Dedifferentiated amniotic fluid mesenchymal stem cell (primary cell): ENCODE measurements at regions not wholly inside any gene's neighbourhood (a gene's known extent, or its start where the extent isn't known, plus 50 kb on each side); places are given as distances from the start of the nearest gene placed in this dataset.

Experiments used
- DNase-seq: peaks from one replicate; pipeline ENCODE4 v3.0.0-alpha.2; 2016; ENCODE audit errors: extremely low spot score

DNA sequence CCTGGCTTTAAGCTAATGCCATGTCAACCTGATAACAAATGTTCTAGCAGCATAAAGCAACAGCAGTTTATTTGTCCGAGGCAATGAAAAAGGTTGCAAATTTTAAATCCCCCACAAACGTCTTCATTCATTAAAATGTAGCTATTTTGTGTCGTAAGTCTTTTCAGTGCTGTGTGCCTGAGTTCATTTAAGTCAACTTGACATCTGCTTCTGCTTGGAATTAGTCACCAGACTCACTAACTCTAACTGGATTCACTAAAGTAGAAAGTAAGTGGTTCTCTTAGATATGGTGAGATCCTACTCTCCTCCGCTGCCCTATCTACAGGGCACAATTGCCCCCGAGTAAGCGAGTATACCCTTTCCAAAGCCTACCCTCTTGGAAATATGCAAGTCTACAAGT lies 118.4 kb upstream of the CHRM3 start:
- DNase-seq: no peak

DNA sequence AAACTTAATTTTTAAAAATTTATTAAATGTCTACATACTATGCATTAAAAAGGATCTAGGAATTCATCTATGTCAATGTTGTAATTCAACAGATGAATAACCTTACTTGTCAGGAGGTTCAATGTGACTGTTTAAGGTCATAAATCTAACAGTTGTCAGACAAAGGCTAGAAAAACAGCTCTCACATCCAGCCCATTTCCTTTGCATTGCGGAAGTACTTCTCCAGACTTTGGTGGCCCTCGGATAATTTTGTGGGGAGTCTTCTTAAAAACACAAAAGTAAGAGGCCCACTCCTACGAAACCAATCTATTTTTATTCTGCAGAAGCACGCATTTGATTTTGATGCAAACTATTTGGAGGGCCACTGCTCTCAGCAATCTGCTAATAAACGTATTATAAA lies 122.6 kb upstream of the CHRM3 start:
- no peak for DNase-seq

DNA sequence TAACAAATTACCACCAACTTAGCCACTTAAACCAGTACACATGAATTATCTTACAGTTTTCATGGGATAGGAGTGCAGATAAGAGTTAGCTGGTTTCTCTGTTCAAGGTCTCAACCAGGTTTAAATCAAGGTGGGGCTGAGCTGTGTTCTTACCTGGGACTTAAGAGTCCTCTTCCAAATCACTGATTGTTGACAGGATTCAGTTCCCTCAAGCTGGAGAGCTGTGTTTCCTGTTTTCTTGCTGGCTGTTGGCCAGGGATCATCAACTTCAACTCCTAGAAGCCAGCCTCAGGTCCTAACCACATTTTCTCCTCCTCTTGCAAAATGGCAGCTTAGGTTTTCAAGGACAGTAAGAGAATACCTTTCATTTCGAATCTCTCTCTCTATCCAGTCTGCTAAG lies 123.8 kb upstream of the CHRM3 start:
- no peak for DNase-seq

DNA sequence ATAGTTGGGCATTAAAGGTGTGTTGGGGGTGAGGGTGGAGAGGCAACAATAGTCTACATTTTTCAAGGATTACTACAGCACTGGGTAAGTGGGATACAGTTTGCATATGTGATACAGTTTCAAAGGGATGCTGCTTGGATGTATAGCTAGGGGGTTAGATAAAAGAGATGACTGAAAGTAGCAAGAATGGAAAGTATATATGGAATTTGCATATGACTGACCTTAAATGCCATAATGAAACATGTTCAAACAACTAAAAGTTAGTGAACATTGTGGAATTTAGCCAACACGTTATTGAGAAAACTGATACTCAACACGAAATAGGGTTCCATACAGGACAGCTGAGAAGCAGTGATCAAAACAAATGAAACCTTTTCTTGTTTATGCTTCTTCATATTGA lies 124.8 kb upstream of the CHRM3 start:
- DNase-seq: no peak

DNA sequence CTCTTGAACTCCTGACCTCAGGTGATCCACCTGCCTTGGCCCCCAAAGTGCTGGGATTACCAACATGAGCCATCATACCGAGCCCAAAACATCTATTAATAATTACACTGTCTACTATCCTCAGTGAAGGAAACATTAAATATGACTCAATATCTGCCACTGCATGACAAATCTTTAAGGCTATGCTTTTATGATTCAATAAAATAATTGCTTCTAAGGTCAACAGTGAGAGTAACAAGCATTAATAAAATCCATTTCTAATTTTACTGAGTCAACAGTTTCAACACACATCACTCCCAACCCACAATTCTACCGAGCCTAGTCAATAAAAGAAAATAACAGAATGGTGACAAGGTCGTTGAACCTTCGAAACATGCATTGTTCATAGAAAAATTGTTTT lies 125.5 kb upstream of the CHRM3 start:
- no peak for DNase-seq

DNA sequence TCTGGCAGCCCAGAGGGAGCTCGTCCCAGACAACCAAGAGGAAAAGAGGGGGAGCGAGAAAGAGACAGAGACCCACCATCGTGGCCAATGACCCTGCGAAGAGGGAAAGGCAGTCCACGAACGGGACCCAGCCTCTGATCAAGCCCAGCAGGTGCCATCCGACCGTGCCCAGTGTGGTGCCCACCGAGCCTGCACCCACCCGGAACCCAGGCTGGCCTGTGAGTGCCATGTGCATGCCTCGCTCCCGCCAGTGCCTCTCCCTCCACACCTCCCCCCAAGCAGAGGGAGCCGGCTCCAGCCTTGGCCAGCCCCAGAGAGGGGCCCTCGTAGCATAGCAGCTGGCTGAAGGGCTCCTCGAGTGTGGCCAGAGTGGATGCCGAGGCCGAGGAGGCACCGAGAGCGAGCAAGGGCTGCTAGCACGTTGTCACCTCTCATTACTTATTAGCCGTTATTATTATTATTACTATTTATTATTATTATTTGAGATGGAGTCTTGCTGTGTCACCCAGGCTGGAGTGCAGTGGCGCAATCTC lies 130.7 kb upstream of the CHRM3 start:
- DNase-seq: no peak

DNA sequence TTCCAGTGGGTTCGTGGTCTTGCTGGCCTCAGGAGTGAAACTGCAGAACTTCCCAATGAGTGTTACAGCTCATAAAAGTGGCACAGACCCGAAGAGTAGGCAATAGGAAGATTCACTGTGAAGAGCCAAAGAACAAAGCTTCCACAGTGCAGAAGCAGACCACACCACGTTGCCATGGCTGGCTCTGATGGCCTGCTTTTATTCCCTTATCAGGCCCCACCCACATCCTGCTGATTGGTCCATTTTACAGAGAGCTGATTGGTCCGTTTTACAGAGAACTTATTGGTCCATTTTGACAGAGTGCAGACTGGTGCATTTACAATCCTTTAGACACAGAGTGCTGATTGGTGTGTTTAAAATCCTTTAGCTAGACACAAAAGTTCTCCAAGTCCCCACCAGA lies 131.4 kb upstream of the CHRM3 start:
- DNase-seq: no peak

DNA sequence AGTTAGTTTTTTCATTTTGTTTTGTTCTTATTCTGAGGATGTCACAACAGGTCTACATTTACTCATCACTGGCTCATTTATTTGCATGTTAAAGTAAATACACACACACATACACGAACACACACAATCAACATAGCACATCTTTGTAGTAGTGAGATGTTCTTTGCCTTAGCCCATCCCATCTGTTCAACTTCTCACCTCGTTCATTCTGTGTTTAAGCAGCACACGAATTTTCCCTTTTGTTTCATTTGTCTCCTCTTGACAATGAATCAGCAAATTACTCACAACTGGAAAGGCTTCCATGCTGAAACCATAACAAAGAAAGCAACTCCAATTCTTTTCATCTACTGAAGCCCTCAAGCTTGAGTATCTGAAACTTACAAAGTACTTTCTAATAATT lies 133.3 kb upstream of the CHRM3 start:
- DNase-seq: no peak

DNA sequence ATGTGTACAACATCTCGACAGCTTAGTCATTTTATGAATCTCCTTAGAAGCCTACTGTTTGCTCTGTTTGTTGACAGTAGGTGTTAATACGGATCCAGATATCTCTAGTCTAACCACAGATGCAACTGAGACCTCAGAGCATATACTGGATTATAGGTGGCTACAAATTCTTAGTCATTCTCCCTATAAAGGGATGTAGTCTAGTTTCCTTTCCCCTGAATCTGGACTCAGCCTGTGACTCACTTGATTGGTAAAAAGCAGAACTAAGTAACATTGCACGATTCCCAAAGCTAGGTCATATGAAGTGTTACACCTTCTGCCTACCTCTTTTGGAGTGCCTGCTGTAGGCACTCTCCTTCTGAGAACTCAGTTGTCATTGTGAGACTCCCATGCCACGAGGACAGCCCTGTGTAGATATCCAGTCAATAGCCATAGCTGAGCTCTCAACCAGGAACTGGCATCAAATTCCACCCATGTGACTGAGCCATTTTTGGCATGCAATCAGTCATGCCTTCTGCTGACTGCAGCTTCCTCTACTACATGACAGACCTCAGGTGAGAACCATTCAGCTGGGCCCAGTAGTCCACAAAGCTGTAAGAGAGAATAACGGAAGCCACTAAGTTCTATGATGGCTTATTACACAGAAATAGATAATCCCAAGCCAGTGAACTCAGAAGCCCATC lies 135.9 kb upstream of the CHRM3 start:
- DNase-seq: no peak

DNA sequence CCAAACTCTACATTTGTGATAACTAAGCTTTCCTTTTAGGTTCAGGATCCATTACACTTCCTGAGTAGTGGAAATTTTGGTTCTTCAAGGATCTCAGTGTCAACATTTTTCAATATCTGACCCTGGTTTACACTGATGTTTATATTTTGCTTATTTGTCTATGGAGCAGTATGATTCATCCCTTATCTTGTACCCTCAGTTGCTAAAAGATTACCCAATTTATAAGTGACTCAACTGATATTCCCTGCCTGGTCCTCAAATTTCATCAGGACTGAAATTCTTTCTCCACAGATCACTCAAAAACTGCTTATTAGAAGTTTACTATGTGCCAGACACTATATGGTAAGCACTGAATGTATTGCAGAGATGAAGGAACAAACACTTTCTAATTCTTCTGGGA lies 139.1 kb upstream of the CHRM3 start:
- no peak for DNase-seq

DNA sequence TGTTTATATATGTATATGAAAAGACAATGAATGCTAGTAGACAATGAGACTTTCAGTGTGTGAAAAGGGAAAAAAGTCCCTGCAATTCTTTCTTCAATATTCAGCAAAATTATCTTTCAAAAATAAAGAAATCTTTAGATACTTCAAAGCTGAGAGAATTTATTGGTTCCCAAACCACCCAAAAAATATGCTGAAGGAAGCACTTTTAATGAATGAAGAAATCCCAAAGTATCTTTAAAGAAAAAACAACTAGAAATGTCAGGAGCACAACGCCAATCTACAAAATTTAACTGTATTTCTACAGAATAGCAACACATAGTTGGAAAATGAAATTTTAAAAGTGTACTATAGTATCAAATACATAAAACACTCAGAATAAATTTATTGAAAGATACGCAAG lies 142.3 kb upstream of the CHRM3 start:
- no peak for DNase-seq

DNA sequence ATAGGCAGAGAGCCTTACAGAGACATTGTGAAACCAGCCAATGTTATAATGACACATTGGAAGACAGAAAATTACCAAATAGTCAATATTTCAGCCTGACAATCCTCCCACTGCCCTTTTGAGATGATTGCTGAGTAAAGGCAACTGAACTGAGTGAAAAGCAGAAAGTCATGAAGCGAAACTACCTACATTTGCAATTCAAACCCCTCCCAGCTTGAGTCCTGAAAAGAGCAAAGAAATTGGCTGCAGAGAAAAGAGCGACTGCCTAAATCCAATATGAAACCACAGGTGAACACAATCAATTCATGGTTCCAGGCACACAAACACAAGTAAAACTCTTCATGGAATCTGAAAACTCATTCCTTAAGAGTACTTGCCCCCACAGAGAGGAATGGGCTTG lies 143.4 kb upstream of the CHRM3 start:
- no peak for DNase-seq

DNA sequence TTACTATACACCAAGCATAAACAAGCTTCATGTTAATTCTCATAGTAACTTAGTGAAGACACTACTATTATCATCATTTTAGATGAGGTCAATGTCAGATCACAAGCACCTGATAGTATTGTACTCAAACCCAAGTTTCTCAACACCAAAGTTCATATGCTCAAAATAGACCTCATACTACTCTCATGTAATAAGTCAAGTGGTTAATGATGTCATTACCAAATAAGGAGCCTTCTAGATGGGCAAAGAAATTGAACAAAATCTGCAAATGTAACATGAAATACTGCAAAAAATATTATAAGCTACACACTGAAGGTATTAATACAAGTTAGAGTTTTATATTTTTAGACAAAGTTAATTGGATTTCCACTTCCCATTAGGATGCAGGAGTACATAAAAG lies 144.0 kb upstream of the CHRM3 start:
- no peak for DNase-seq

DNA sequence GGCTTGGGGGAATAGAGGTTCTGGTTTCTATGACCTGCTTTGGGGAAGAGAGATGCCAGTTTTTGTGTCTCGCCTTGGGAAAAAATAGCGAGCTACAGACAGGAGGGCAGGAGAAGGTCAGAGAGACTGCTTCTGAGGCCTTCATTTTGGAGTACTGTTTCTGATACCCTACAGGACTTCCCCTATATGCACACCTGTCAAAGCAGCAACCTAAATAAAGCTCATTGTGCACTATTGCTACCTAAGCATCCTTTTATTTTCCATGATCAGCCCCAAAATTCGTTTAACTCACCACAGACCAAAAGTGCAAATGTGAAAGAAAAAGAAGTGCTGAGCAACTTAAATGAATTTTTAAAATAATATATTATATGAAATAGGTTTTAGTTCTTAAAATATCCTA lies 145.6 kb upstream of the CHRM3 start:
- no peak for DNase-seq

DNA sequence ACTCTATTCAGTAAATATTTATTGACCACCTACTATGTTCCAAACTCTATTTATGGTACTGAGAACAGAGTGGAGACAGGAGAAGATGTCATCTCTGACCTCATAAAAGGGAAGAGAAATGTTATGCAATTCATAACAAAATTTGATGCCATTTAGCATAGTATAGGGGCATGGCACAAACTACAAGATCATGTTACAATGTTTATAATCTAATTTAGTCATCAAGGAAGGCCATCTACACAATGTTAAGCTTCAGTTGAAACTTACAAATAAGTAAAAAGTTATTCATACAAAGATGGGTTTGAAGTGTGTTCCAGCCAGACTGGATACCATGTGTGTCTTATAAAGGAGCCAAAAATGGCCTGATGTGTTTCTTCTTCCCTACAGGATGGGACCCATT lies 146.8 kb upstream of the CHRM3 start:
- DNase-seq: no peak

DNA sequence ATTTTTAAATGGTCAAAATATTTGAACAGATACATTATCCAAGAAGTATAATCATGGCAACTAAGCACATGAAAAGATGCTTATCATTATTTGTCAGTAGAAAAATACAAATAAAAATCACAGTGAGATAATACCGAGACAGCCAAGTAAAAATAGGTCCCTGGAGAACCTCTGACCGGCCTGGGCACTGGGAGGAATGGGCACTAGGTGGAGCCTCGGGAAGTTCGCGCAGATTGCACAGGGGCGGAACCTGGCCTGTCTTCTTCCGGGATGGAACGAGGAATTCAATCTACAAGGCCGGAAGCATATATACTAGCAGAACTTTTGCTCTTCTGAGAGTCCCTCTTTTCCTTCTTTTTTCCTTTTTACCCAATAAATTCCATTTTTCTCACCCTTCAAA lies 148.5 kb upstream of the CHRM3 start:
- DNase-seq: no peak

DNA sequence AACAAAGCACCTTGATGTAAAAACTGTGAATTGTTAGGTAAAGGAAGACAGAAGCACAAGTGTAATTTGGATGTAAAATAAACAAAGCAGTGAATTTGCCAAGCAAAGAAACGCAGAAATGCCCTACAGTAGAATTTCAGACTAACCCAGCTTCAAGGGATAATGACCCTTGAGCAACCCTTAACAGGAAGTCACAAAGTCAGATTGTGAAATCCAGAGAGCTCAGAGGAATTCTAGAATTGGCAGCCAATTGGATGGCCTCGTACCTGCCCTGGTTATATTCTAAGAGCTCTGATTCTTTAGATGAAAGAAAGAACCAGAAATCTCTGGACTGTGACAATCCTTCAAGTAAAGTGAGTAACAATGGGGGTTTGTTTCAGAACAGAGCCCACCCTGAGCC lies 152.7 kb upstream of the CHRM3 start:
- DNase-seq: no peak

DNA sequence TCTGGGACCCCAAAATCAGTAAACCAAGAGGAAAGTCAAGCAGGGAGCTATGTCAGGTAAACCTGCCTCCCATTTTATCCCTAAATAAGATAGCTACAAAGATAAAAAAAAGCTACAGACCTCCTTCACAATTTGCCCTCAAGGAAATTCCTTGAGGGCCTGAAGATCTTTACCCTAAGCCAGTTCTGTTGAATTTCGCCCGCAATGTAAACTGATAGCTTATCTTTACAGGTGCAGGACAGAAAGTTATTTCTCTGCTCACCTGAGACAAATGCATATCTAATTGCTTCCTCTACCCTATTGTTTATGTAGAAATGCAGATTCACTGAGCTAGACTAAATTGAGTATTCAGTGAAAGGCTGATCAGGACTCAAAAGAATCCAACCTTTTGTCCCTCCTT lies 153.4 kb upstream of the CHRM3 start:
- DNase-seq: no peak

DNA sequence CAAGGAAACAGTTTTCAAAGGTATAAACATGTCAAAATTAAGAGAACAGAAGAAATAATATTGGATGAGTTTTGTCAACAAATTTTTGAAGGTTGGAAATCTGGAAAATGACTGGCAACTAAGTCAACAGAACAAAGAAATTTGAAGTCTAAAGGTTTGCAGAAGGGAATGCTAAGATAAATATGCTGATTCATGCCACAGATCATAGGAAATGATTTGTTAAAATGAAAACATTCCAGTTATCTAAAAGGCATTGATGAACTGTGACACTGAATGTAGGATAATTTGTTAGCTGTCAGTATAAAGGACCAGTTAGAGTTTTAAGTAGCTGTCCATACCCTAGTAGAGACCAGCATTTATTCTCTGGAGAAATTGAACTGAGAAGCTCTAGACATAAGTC lies 157.9 kb upstream of the CHRM3 start:
- no peak for DNase-seq

DNA sequence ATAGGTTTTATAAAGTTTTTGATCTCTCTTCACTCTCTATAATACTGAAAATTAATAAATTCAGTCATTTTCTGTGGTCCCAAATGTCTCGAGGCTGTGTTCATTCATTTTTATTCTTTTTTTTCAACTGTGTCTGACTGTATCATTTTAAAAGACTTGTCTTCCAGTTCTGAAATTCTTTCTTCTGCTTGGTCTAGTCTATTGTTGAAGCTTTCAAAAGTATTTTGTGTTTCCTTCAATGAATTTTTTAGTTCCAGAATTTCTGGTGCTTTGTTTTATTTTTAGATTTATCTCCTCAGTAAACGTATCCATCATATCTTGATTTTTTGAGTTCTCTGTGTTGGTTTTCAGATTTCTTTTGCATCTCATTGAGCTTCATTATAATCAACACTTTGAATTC lies 161.0 kb upstream of the CHRM3 start:
- DNase-seq: no peak

DNA sequence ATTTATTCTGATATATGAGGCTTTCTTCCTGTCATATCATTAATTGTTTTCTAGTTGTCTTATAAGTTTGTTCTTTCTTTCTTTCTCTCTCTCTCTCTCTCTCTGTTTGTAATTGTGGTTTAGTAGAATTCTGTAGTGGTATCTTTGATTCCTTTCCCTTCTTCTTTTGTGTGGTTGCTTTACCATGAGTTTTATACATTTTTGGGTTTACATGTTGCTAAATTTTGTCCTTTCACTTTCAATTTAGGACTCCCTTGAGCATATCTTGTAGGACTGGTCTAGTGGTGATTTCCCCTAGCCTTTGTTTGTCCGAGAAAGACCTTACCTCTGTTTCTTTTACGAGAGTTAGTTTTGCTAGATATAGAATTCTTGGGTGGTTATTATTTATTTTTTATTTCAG lies 162.3 kb upstream of the CHRM3 start:
- no peak for DNase-seq

DNA sequence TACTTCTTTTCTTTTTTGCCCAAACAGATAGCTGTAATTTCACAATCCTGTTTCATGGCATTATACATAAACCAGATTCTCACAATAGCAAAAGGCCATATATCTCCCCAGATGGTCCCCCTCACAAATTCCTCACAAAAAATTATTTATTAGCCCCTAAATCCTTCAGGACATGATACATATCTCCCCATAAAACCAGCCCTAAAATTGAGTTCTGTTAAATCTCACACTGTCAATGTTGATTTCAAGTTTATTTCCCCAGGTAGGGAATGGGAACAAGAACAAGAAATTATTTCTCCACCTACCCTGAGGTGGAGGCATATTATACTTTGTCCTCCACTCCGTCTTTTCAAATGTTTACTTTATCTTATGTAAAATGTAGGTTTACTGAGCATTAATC lies 163.4 kb upstream of the CHRM3 start:
- no peak for DNase-seq

DNA sequence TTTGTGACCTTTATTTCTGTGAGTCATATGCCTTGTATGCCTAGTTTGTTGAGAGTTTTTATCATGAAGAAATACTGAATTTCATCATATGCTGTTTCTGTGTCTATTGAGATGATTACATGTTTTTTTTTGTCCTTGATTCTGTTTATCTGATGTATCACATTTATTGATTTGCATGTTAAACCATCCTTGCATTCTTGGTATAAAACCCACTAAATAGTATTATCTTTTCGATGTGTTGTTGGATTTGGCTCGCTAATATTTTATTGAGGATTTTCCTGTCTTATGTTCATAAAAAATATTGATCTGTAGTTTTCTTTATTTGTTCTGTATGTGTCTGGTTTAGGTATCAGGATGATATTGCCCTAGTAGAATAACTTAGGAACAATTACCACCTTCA lies 164.7 kb upstream of the CHRM3 start:
- DNase-seq: no peak

DNA sequence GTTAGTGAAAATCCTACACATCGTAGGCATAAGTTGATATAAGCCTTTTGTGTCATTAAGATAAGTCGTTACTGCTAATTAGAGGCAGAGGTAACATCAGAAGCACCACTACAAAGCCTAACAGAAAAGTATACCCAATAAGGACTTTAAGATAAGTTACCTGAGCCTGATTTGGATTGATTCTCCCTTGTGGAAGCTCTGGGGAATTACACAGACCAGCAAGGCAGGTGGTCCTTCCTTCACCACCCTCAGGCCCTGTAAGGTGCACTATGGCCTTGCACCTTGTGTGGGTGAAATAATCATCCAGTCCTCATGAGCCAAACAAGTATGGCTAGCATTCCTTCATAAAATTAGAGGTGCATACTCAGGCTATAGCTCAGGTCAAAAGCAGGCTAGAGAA lies 166.7 kb upstream of the CHRM3 start:
- DNase-seq: no peak
